Stimulated activated CD4-positive, alpha-beta T cell treated with anti-CD3 and anti-CD28 coated beads, Interleukin-15, amount 100 ng/mL, for 48 hours (primary cell): ENCODE measurements at regions not wholly inside any gene's neighbourhood (a gene's known extent, or its start where the extent isn't known, plus 50 kb on each side); places are given as distances from the start of the nearest gene placed in this dataset.

Source experiments
- DNase-seq, 2 donors: peaks; one replicate each; pipeline ENCODE4 v3.0.0-alpha.2; 2020; ENCODE audit warnings: low read depth in 2 of 2

DNA sequence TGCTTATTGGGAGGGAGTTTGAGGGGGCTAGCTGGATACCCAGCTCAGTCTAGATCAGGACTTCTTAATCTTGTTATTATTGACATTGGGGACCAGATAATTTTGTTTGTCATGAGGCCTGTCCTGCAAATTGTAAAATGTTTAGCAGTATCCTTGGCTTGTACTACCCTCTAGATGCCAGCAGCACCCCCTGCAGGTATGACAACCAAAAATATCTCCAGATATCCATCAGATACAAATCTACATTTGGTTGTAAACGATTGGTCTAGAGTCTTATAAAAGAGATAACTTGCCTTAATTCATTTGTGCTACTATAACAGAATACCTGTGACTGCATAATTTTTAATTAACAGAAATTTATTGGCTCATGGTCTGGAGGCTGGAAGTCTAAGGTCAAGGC lies 1232.2 kb downstream of the XPNPEP1 start:
- DNase-seq, result no peak

DNA sequence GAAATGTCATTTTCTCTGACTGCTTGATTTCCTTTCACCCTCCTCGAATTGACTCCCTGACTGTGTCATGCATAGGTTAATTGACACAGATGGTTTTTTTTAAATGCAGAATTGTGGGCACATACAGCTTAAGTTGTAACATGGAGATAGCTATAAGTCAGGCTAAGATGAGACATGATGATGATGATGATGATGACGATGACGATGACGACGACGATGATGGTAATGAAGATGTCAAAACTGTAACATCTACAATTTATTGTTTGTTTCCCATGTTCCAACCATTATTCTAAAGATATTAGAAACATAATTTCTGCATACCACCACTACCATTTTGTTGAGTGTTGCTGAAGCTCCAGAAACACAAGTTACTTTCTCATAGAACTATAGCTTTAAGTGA lies 1232.8 kb downstream of the XPNPEP1 start:
- DNase-seq, result no peak

DNA sequence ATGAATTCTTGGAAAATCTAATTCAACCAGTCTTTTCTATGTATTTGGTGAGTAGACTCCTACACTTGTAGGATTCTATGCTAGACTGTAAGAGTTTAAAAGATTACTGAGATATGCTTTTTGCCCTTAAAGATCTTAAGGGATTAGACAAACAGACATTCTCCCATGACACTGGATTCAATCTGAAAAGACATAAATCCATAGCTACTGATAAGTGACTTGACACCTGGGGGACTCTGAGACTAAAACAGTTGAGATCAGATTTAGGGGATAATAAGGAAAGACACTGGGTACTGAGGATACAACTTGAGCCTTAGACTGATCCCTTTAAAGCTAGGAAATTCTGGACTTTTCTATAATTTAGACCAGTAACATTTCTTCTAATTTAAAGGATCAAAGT lies 1233.4 kb downstream of the XPNPEP1 start:
- DNase-seq, result no peak

- DNase-seq, result no peak
Observed at GRCh38 chr10:108688314-108688713, 1235.0 kb downstream of the XPNPEP1 start.

DNA sequence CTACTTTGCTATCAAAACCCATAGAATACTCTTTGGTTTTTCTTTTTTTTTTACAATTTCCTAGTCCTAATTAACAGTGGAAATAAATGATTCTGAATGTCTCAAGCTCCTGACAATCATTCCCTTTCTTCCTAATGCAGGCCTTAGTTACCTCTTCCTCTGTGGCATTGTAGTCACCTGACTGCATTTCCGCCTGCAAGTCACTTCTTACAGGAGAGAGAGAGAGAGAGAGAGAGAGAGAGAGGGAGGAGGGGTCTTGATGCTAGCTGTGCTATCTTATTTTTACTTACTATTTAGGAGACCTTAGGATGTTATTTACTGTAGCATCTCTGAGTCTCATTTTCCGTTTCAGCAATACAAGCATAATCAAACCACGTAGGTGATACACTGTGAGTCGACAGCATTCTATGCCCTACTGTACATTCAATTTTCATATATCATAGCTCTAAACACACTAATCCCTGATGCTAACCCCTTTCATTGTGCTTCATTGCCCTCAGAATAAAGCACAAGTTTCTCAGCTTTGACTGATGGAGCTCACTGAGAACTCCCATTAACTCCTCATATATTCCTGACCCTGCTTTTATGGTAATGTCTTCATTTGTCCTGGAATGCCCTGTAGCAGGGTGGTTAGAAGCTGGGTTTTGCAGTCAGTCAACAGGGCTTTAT lies 1237.3 kb downstream of the XPNPEP1 start:
- no peak for DNase-seq

GRCh38 chr10:108684431-108684830 lies 1238.9 kb downstream of the XPNPEP1 start:
- no peak for DNase-seq

DNA sequence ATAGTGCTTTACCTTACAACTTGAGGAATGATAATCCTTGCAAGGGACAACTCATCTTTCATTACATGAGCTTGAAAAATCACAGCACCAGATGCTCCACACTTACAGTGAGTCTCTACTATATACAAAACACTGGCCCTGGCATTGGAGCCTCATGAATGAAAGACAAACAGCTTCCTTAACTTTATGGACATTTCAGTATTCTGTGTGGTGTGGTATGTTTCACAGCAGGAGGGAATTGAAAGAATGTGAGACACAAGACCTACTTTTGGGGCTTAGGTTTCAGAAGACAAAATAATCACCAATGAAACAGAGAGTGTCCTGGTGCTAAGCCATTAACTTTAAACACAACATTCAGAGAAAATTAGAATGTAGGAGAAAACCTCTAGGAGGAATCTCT lies 1249.6 kb downstream of the XPNPEP1 start:
- DNase-seq, result no peak

GRCh38 chr10:108663587-108663986 lies 1259.7 kb downstream of the XPNPEP1 start:
- DNase-seq, result no peak

GRCh38 chr10:108662975-108663374 lies 1260.3 kb downstream of the XPNPEP1 start:
- DNase-seq, result no peak

DNA sequence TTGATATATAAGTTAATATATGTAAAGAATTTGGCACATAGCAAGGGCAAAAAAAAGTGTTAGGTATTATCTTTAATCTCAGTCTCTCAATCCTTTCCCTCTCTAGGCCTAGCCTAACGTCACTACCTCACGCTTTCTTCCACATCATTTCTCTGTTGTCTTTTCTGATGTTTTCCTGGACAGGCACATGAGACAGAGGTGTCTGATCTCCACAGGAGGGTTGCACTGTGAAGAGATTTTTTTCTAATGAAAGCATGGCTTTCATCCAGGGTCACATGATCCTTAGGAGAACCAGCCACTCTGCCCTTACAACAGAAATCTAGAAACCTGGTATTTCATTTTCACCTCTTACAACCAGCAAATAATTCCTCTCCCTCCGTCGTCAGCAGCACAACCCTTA lies 1268.3 kb downstream of the XPNPEP1 start:
- DNase-seq, result no peak

DNA sequence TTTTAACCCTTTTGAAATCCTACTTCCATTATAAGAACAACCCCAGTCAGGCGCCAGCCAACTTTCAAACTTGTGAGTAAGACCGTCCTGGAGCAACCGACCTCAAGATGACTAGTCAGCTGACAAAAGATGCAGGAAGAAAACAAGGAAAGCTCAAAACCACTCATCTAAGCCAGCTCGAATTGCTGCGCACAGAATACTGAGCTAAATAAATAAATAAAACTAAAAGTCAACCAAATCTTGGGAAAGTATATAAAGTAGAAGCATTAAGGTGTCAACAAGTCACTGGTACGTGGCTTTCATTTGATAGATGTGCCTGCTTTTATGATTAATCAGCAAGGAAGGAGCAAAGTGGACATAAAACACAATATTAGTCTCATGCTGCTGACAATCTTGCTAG lies 1269.8 kb downstream of the XPNPEP1 start:
- DNase-seq, result no peak

- DNase-seq, result no peak
Observed at GRCh38 chr10:108639010-108639409, 1284.3 kb downstream of the XPNPEP1 start.

- DNase-seq, result no peak
Observed at GRCh38 chr10:108638225-108638624, 1285.1 kb downstream of the XPNPEP1 start.

- no peak for DNase-seq
Observed at GRCh38 chr10:108633046-108633445, 1290.3 kb downstream of the XPNPEP1 start.

GRCh38 chr10:108632144-108632543 lies 1291.2 kb downstream of the XPNPEP1 start:
- no peak for DNase-seq

GRCh38 chr10:108631332-108631731 lies 1292.0 kb downstream of the XPNPEP1 start:
- no peak for DNase-seq

- no peak for DNase-seq
Observed at GRCh38 chr10:108629834-108630233, 1293.5 kb downstream of the XPNPEP1 start.

DNA sequence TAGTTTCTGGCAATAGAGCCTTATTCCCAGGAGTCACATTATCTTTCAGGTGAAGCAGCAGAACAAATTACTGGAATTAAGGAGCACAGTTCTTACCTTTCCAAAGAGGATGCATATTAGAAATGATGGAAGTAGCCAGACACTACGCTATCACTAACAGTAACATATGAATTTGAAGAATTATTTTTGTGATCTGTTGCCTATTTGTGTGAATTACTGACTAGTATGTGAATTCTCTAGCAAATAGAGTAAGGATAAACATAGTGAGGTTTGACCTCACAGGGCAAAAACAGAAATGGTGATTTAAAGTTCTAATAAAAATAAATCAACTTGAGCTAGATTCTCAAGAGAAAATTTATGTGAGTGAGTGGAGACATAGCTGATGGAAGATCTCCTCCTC lies 1299.3 kb downstream of the XPNPEP1 start:
- DNase-seq, result no peak

GRCh38 chr10:108620821-108621534 lies 1302.3 kb downstream of the XPNPEP1 start:
- no peak for DNase-seq

DNA sequence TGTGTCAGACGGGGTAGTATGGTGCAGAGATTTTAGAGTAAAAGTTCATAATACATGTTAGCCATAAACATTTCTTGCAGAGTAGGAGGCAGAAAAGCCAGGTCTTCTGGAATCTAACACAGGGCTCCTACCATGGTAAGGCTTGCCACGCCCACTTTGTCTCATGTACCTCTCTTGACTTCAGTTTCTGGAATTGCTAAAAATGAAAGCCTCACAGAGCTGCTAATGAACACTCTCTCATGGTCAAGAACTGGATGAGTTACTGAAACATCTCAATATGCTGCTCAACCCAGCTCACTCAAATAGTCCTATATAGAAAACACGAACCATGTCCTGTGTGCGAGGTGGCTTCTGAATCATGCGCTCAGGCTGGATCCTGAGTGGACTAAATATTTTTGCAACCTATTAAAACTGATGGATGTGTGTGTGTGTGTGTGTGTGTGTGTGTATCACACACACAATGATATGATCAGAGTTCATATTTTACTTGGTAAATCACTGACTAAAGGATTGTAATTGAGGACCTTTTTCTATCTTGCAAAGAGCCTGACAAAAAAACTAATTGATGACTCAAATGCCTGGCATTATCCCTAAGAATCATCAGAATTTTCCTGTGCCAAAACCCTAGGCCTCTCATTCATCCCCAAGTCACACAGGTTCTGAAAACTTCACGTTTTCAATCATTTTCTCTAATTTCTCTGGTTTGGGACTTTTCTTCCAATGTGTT lies 1306.6 kb downstream of the XPNPEP1 start:
- DNase-seq, result no peak

- no peak for DNase-seq
Observed at GRCh38 chr10:108615576-108616320, 1307.6 kb downstream of the XPNPEP1 start.

- no peak for DNase-seq
Observed at GRCh38 chr10:108612485-108612884, 1310.8 kb downstream of the XPNPEP1 start.
